ENCODE measurements at regions not wholly inside any gene's neighbourhood (a gene's known extent, or its start where the extent isn't known, plus 50 kb on each side); places are given as distances from the start of the nearest gene placed in this dataset.
"Not testable (repeated sequence)": the region's sequence is repeated elsewhere in the genome, so short reads cannot be mapped to it uniquely, and the experiment has no call there.

DNA sequence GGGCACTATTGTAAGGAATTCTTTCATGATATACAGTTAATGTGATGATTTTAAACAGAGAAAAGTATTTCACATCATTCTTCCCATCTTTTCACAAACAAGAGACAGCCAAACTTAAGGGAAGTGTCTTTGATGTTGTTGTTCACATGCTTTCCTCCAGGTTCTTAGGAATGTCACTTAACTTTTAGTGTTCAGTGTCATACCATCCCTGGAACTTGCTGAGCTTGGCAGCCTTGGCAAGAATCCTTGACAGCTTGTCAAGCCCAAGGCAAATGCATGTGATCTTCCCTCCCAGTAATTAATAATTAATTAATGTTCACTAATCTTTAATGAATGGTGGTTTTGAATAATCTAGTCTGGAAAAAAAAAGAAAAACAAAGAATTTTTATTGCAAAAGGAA lies 727.9 kb upstream of the PRR20A start:
- ChIA-PET POLR2A (no interaction called here), CTCF (no interaction called here)

DNA sequence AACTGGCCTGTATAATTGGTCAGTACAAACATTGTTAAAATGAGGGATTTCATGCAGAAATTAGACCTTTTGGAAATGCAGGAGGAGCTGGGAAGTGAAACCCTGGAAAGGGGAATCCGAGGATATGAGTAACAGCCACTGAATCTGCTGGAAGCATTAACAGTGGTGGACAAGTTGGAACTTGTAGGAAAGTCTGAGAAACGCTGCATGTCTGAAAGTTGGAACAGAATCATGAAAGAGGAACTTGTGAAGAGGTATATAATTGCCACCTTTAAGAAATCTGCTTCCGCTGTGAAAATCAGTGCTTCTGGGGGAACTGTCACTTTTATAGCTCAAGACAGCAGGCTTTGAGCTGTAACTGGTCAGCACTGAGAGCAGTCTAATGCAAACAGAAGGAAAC lies 716.5 kb upstream of the PRR20A start:
- POLR2A ChIA-PET: no interaction called here
- CTCF ChIA-PET: no interaction called here

DNA sequence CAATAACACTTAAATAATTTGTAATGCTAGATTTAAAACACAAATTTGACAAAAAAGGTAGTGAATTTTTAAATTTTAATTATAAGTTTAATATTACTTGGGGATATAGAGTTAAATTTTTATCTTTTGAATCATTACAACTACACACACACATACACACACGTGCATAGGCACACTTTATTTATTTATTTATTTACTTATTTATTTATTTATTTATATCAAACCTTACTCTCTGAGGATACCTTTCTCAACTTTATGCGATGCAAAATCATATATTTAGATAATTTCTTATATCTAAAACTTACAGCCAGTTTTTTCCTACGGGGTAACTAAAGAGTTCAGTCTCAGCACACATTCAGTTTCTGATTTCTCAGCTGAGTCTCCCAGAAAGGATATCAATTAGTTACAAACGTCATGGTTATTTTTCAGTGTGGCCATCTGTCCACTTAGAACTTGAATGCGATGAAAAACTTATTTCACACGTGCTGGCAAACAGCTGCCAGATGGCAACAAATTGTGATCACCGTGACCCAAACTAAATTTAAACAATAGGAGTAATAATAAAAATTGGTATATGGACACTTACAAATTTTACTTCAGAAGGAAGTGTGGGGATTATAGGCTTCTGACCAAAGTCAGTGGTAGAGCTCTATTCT lies 683.1 kb upstream of the PRR20A start:
- ChIA-PET POLR2A (no interaction called here), CTCF (no interaction called here)

- ChIA-PET CTCF (no interaction called here), POLR2A (no interaction called here)
Observed at GRCh38 chr13:56459286-56459685, 681.4 kb upstream of the PRR20A start.

- ChIA-PET POLR2A (no interaction called here), CTCF (no interaction called here)
Observed at GRCh38 chr13:56501750-56502149, 639.0 kb upstream of the PRR20A start.

GRCh38 chr13:56510836-56511235 lies 629.9 kb upstream of the PRR20A start:
- POLR2A ChIA-PET: no interaction called here
- CTCF ChIA-PET: no interaction called here

GRCh38 chr13:56512336-56512735 lies 628.4 kb upstream of the PRR20A start:
- POLR2A ChIA-PET, CTCF ChIA-PET: not testable (repeated sequence)

DNA sequence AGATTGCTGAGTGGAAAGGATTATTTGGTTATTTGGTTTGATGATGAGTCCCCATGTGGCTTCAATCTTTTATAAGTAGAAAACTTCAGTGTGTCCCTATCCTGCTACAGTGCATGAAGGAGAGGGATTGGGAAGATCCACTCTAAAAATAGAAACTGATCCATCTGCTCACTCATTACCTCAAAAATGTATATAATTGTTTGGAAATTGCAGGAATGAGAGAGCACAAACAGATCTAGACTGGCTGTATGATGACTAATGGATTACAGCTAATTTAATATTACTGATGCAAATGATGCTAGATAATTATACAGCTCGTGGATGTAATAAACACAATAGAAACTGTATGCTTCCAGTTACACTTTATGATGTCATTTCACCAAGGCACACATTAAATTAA lies 625.3 kb upstream of the PRR20A start:
- POLR2A ChIA-PET: no interaction called here
- CTCF ChIA-PET: no interaction called here

- ChIA-PET CTCF (no interaction called here), POLR2A (no interaction called here)
Observed at GRCh38 chr13:56528040-56528790, 612.5 kb upstream of the PRR20A start.

DNA sequence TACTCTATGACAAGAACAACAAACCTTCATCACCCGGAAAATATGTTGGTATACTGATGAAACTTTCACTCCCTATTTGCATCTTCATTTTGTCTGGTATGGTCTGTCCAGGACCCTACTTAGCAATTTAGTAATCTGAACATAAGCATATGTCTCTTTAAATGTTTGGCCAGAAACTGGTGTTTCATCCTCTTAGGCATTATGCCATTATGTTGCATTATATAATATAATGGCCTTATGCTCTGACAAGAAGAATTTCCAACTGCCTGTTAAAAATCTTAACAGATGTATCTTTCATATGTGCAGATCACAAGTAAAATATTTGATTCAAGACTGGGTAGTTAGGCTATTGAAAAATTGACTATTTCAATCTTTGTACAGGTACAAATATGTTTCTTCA lies 610.6 kb upstream of the PRR20A start:
- POLR2A ChIA-PET: no interaction called here
- CTCF ChIA-PET: no interaction called here

- POLR2A ChIA-PET, CTCF ChIA-PET: not testable (repeated sequence)
Observed at GRCh38 chr13:56547921-56548320, 592.8 kb upstream of the PRR20A start.

DNA sequence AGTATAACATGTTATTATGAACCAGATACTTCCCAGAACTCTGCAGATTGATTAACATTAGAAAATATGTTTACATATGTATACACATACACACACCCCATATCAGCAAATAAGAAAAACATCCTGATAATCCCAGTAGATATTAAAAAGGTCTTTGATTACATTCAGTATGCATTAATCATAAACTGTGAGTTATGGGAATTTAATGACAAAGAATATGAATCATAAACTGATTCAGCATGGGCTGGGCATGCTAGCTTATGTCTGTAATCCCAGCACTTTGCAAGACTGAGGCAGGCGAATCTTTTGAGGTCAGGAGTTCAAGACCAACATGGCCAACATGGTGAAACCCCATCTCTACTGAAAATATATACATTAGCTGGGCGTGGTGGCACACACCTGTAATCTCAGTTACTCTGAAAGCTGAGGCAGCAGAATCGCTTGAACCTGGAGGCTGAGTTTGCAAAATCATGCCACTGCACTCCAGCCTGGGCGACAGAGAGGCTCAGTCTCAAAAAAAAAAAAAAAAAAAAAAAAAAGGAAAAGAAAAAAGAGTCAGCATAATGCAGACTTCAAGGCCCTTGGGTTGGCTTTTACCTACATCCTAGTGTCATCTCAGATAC lies 581.9 kb upstream of the PRR20A start:
- ChIA-PET CTCF (no interaction called here), POLR2A (no interaction called here)

DNA sequence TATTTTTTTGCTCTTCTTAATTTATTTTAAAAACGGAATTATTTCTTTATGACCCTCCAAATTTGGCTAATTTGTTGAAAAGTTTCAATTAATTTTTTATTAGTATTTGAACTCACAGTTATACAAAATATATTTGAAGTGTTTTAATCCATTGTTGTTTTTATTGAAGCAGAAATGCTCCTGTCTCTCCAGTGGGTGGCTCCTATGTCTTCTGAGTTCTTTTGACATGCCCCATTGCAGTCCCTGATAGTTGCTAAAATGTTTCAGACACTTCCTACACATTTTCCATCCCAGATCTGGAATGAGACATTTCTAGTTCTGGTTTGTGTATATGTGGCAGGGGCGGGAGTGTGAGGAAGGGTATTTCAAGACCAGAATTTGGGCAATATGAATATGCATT lies 579.4 kb upstream of the PRR20A start:
- CTCF ChIA-PET: no interaction called here

GRCh38 chr13:56563663-56564062 lies 577.1 kb upstream of the PRR20A start:
- CTCF ChIA-PET: interaction anchor here (0.7 kb wide), 1 partner anchor 1427 kb away, joined by 3 read pairs; no protein-coding TSS in a partner anchor
- POLR2A ChIA-PET: interaction anchor here (0.5 kb wide), 1 partner anchor 645 kb away, joined by 3 read pairs; no protein-coding TSS in a partner anchor

More for the DNA sequence above, 579.4 kb upstream of the PRR20A start:
- POLR2A ChIA-PET: no interaction called here

DNA sequence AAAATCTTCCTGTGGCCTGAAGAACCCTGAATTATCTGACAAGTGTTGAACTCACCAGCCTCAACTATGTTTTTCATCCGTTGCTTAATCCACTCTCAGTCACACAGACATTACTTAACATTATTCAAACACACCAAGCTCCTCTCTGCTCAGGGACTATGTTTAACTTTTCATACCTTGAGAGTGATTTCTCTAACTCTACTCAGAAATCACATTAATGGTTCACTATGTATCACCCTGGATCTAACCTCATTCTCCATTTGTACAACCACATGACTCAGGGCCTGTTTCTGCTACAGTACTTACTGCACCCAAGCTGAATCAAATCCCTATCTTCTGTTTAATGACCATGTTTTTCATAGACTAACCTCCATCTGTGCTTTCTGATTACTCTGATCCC lies 553.7 kb upstream of the PRR20A start:
- ChIA-PET POLR2A (no interaction called here), CTCF (no interaction called here)

GRCh38 chr13:56615572-56615971 lies 525.1 kb upstream of the PRR20A start:
- POLR2A ChIA-PET: no interaction called here
- CTCF ChIA-PET: no interaction called here

- ChIA-PET CTCF (no interaction called here), POLR2A (no interaction called here)
Observed at GRCh38 chr13:56622840-56623239, 517.9 kb upstream of the PRR20A start.

DNA sequence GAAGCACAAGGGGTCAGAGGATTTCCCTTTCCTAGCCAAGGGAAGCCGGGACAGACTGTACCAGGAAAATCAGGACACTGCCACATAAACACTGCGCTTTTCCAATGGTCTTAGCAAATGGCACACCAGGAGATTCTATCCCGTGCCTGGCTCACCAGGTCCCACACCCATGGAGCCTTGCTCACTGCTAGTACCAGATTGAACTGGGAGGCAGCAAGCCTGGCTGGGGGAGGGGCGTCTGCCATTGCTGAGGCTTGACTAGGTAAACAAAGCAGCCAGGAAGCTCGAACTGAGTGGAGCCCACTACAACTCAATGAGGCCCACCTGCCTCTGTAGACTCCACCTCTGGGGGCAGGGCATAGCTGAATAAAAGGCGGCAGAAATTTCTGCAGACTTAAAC lies 511.8 kb upstream of the PRR20A start:
- CTCF ChIA-PET, POLR2A ChIA-PET: not testable (repeated sequence)

GRCh38 chr13:56631060-56631459 lies 509.7 kb upstream of the PRR20A start:
- CTCF ChIA-PET, POLR2A ChIA-PET: not testable (repeated sequence)

- CTCF ChIA-PET: no interaction called here
- POLR2A ChIA-PET: no interaction called here
Observed at GRCh38 chr13:56653043-56653442, 487.7 kb upstream of the PRR20A start.

DNA sequence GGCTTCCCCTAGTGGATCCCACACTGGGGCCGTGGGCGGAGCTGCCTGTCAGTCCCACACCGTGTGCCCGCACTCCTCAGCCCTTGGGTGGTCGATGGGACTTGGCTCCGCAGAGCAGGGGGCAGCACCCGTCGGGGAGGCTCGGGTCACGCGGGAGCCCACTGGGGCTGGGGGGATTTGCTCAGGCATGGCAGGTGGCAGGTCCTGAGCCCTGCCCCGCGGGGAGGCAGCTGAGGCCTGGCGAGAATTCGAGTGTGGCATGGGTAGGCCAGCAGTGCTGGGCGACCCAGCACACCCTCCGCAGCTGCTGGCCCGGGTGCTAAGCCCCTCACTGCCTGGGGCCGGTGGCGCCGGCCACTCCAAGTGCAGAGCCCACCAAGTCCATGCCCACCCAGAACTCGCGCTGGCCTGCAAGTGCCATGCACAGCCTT lies 481.7 kb upstream of the PRR20A start:
- ChIA-PET POLR2A (no interaction called here), CTCF (no interaction called here)

- POLR2A ChIA-PET: no interaction called here
- CTCF ChIA-PET: no interaction called here
Observed at GRCh38 chr13:56670563-56670962, 470.2 kb upstream of the PRR20A start.
